K562 (cell line): ENCODE measurements at regions not wholly inside any gene's neighbourhood (a gene's known extent, or its start where the extent isn't known, plus 50 kb on each side); places are given as distances from the start of the nearest gene placed in this dataset.

Source experiments
- ATAC-seq: fragments of 200-7000 bp; cut with Tn5 transposase; 3 replicates; pipeline ENCODE4 v1.9.1; 2020; ENCODE audit warnings: moderate library complexity
- BruUV-seq: library from RNA; stranded (reverse); fragments of 400-500 nt; replicated peaks from 2 replicates; lab custom pipeline; 2021; lab: Mats Ljungman, UMichigan
- CTCF ChIA-PET: fragments of 300-600 bp; formaldehyde crosslinking; extraction: SDS; loops from one replicate; lab custom pipeline; 2021; ENCODE audit warnings: low intra/inter-chr PET ratio; lab: Yijun Ruan, JAX
- POLR2A ChIA-PET: fragments of 300-600, 350-650 bp; sonication (Branson Sonifier 250); formaldehyde crosslinking; extraction: SDS; loops from one replicate; lab custom pipeline; 2021; ENCODE audit warnings: antibody characterized with exemption, inconsistent platforms; lab: Yijun Ruan, JAX
- DNase-seq, 4 experiments: peaks; one replicate each; pipeline versions ENCODE4 v3.0.0 to v3.0.0-alpha.2; 2011 to 2018; ENCODE audit warnings: low spot score in 3 of 4, mixed read lengths in 3 of 4; ENCODE audit errors: extremely low read depth in 1 of 4
- FAIRE-seq: peaks from 2 replicates; lab custom pipeline; 2011; peaks lifted over from hg19 to GRCh38; lab: Jason Lieb, UNC
- H2AFZ ChIP-seq: 2 replicates; pipeline ENCODE4 v1.6.0; 2011; ENCODE audit warnings: low read depth, low read length, control low read depth, inconsistent platforms
- H3K27ac ChIP-seq: fragments of 200-600 bp; 3 replicates; pipeline ENCODE4 v1.8.0; 2011; ENCODE audit warnings: low read depth, mild to moderate bottlenecking, control low read depth, inconsistent platforms, low read length, moderate library complexity, mixed read lengths; ENCODE audit errors: extremely low read depth
- H3K27me3 ChIP-seq, 2 experiments: fragments of 300-600 bp in 1 of 2; 2 replicates in 1 of 2; 3 replicates in 1 of 2; pipeline versions ENCODE4 v1.6.0 to v1.8.0; 2011; ENCODE audit warnings: inconsistent platforms in 2 of 2, low read length in 2 of 2, mild to moderate bottlenecking in 1 of 2, mixed read lengths in 1 of 2, moderate library complexity in 1 of 2; ENCODE audit not compliant: control insufficient read depth in 2 of 2, insufficient read depth in 2 of 2
- H3K36me3 ChIP-seq: fragments of 300-600 bp; 3 replicates; pipeline ENCODE4 v1.8.0; 2011; ENCODE audit warnings: mild to moderate bottlenecking, low read length, inconsistent platforms; ENCODE audit not compliant: control insufficient read depth, insufficient read depth
- H3K4me1 ChIP-seq, 2 experiments: fragments of 200-600 bp in 1 of 2; replicated peaks in 1 of 2; 2 replicates in 1 of 2; 3 replicates in 1 of 2; pipeline versions ENCODE4 v1.5.1 to v1.8.0; 2011; ENCODE audit warnings: inconsistent platforms in 2 of 2, low read length in 2 of 2, mild to moderate bottlenecking in 1 of 2, mixed read lengths in 1 of 2, moderate library complexity in 1 of 2; ENCODE audit not compliant: control insufficient read depth in 2 of 2, insufficient read depth in 2 of 2
- H3K4me2 ChIP-seq: 2 replicates; pipeline ENCODE4 v1.6.1; 2011; ENCODE audit warnings: low read length, control low read depth, inconsistent platforms, mixed read lengths; ENCODE audit not compliant: insufficient read depth
- H3K4me3 ChIP-seq: fragments of 200-600 bp; sonication (generic), shearing (Covaris generic); 2 replicates; pipeline ENCODE4 v1.5.1; 2016; ENCODE audit warnings: control low read depth, inconsistent platforms
- H3K79me2 ChIP-seq: fragments of 200-600 bp; 3 replicates; pipeline ENCODE4 v1.8.0; 2011; ENCODE audit warnings: low read length, inconsistent platforms; ENCODE audit not compliant: control insufficient read depth, insufficient read depth
- H3K9ac ChIP-seq, 2 experiments: 2 replicates each; pipeline versions ENCODE4 v1.6.0 to v1.6.1; 2011; ENCODE audit warnings: low read depth in 2 of 2, low read length in 2 of 2, control low read depth in 1 of 2, inconsistent platforms in 1 of 2, mild to moderate bottlenecking in 1 of 2, mixed read lengths in 1 of 2; ENCODE audit not compliant: insufficient read depth in 1 of 2
- H3K9me1 ChIP-seq: one replicate; pipeline ENCODE4 v1.6.0; 2011; ENCODE audit warnings: inconsistent platforms, mild to moderate bottlenecking, low read length, moderate library complexity; ENCODE audit not compliant: control insufficient read depth, insufficient read depth
- H3K9me3 ChIP-seq: replicated peaks from 2 replicates; pipeline ENCODE4 v1.5.1; 2011; ENCODE audit warnings: low read depth, low read length, inconsistent platforms; ENCODE audit not compliant: control insufficient read depth, insufficient read depth
- H4K20me1 ChIP-seq: replicated peaks from 2 replicates; pipeline ENCODE4 v1.6.1; 2011; ENCODE audit warnings: low read length, inconsistent platforms, mixed read lengths; ENCODE audit not compliant: control insufficient read depth, insufficient read depth
- HDAC2 ChIP-seq: fragments of 450-650 bp; IDR thresholded peaks from 2 replicates; pipeline ENCODE4 v1.6.1; 2016; ENCODE audit warnings: mild to moderate bottlenecking
- ILF3 ChIP-seq: fragments of 450-650 bp; IDR thresholded peaks from 2 replicates; pipeline ENCODE4 v1.6.1; 2018; ENCODE audit warnings: antibody characterized with exemption, mild to moderate bottlenecking, moderate library complexity, borderline replicate concordance
- RCOR1 ChIP-seq, 2 experiments: IDR thresholded peaks; 2 replicates each; pipeline ENCODE4 v1.6.1; 2012; ENCODE audit warnings: low read depth in 2 of 2, low read length in 2 of 2, borderline replicate concordance in 1 of 2, improper control_type of control experiment in 1 of 2
- ZNF133 ChIP-seq: fragments of 250-450 bp; sonication (Bioruptor Pico); IDR thresholded peaks from 2 replicates; pipeline ENCODE4 v1.4.0; 2020; ENCODE audit warnings: mild to moderate bottlenecking
- ZNF384 ChIP-seq: IDR thresholded peaks from 2 replicates; pipeline ENCODE4 v1.6.1; 2012; ENCODE audit warnings: low read depth, low read length, improper control_type of control experiment
- ZZZ3 ChIP-seq: fragments of 450-650 bp; IDR thresholded peaks from 2 replicates; pipeline ENCODE4 v1.6.1; 2016; ENCODE audit warnings: antibody characterized with exemption, mild to moderate bottlenecking, moderate library complexity
- WGBS: fragments of 100-300 bp; shearing (Covaris generic); methylation state at CpG from one replicate; pipeline ENCODE4 v1.1.6; 2016; ENCODE audit warnings: low coverage, mixed read lengths; ENCODE audit not compliant: insufficient coverage; ENCODE audit errors: missing lambda C conversion rate; 5-methylcytosine and 5-hydroxymethylcytosine counted together
- in situ Hi-C: fragments of 300-500 bp; cut with MboI; formaldehyde crosslinking; loops from 4 replicates; pipeline ENCODE4 v1.15.0; 2018; ENCODE audit warnings: inconsistent platforms, mixed read lengths
- intact Hi-C: fragments of 100-400 bp; cut with micrococcal nuclease; formaldehyde crosslinking; loops from 2 replicates; pipeline ENCODE4 v1.14.2; 2022
- TF ChIP-seq, protein P1 (sequence below): fragments of 150-350 bp; conservative IDR thresholded peaks from 2 replicates; pipeline ENCODE4 v1.6.1; 2014; ENCODE audit warnings: low read length
- TF ChIP-seq, protein P2 (sequence below): fragments of 250-450 bp; sonication (Bioruptor Pico); IDR thresholded peaks from 2 replicates; pipeline ENCODE4 v1.8.0; 2021; ENCODE audit warnings: mild to moderate bottlenecking, moderate library complexity
- TF ChIP-seq, protein P3 (sequence below): fragments of 250-450 bp; sonication (Bioruptor Pico); IDR thresholded peaks from 2 replicates; pipeline ENCODE4 v1.9.0; 2021; ENCODE audit warnings: mild to moderate bottlenecking

DNA sequence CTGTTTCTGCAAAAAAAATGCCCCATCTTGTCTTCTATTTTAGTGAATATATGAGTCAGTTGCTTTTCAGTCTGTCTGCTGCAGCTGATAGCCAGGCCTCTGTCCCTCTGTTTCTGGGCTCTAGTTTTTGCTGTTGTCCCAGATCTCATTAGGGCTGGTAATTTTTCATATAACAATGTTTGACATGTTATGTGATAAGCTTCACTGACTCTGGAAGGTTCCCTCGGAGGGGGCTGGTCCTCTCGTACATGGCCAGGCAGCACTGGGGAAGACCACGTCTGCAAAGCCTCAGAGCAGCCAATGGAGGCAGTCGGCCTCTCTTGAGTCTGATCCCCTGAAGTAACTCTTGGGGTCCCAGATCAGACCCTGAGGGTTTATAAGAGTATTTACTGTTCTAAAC, 223.8 kb downstream of the THBS2 start:
- TF ChIP-seq RCOR1 (IDR thresholded peaks at IDR 0.05; ENCODE audit: borderline replicate concordance in 1 of 2, low read depth in 2 of 2, low read length in 2 of 2) (no peak), ILF3 (no peak), ZNF384 (no peak), ZZZ3 (no peak), ZNF133 (CRISPR knock-in tag) (no peak), HDAC2 (no peak)
- TF ChIP-seq, protein P1, sequence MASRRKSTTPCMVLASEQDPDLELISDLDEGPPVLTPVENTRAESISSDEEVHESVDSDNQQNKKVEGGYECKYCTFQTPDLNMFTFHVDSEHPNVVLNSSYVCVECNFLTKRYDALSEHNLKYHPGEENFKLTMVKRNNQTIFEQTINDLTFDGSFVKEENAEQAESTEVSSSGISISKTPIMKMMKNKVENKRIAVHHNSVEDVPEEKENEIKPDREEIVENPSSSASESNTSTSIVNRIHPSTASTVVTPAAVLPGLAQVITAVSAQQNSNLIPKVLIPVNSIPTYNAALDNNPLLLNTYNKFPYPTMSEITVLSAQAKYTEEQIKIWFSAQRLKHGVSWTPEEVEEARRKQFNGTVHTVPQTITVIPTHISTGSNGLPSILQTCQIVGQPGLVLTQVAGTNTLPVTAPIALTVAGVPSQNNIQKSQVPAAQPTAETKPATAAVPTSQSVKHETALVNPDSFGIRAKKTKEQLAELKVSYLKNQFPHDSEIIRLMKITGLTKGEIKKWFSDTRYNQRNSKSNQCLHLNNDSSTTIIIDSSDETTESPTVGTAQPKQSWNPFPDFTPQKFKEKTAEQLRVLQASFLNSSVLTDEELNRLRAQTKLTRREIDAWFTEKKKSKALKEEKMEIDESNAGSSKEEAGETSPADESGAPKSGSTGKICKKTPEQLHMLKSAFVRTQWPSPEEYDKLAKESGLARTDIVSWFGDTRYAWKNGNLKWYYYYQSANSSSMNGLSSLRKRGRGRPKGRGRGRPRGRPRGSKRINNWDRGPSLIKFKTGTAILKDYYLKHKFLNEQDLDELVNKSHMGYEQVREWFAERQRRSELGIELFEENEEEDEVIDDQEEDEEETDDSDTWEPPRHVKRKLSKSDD: no peak
- TF ChIP-seq, protein P2, sequence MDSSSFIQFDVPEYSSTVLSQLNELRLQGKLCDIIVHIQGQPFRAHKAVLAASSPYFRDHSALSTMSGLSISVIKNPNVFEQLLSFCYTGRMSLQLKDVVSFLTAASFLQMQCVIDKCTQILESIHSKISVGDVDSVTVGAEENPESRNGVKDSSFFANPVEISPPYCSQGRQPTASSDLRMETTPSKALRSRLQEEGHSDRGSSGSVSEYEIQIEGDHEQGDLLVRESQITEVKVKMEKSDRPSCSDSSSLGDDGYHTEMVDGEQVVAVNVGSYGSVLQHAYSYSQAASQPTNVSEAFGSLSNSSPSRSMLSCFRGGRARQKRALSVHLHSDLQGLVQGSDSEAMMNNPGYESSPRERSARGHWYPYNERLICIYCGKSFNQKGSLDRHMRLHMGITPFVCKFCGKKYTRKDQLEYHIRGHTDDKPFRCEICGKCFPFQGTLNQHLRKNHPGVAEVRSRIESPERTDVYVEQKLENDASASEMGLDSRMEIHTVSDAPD (CRISPR knock-in tag): no peak
- TF ChIP-seq, protein P3, sequence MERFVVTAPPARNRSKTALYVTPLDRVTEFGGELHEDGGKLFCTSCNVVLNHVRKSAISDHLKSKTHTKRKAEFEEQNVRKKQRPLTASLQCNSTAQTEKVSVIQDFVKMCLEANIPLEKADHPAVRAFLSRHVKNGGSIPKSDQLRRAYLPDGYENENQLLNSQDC (CRISPR knock-in tag): no peak
- no peak overlapping the region for H3K27ac ChIP-seq
- no peak overlapping the region for H2AFZ ChIP-seq
- H3K9ac ChIP-seq: no peak overlapping the region
- no peak overlapping the region for H3K4me2 ChIP-seq
- ATAC-seq (no peak), FAIRE-seq (no peak), DNase-seq (no peak)
- H3K27me3 ChIP-seq: peaks cover 0 to 2% of the 10 kb centered on the region in 2 experiments; a peak in 1 of 5 replicates
- H3K9me1 ChIP-seq: no peaks in the 10 kb centered on the region
- H3K36me3 ChIP-seq: no peaks in the 10 kb centered on the region
- no peaks in the 10 kb centered on the region for H4K20me1 ChIP-seq
- BruUV-seq: no TSS peak
- CTCF ChIA-PET: no interaction called here
- in situ Hi-C loops: no loop called here
- intact Hi-C loops: no loop called here
- no peaks in the 10 kb centered on the region for H3K79me2 ChIP-seq
- H3K4me3 ChIP-seq: no peak overlapping the region
- no peaks in the 10 kb centered on the region; the same call in 1 of the 2 replicates for H3K9me3 ChIP-seq
- H3K4me1 ChIP-seq: no peaks in the 10 kb centered on the region
- POLR2A ChIA-PET: interaction anchor here (0.5 kb wide), 1 partner anchor 522 kb away, joined by 3 read pairs; no protein-coding TSS in a partner anchor
- 1% methylated on average over 4 of the region's 4 CpGs for WGBS
